Endothelial cell (in vitro differentiated cells): ENCODE measurements at regions not wholly inside any gene's neighbourhood (a gene's known extent, or its start where the extent isn't known, plus 50 kb on each side); places are given as distances from the start of the nearest gene placed in this dataset.

Experiments
- DNase-seq: peaks from one replicate; pipeline ENCODE4 v3.0.0; 2021; ENCODE audit warnings: low spot score
- H3K27ac Mint-ChIP-seq: one replicate; pipeline ENCODE4 v1.8.0; 2021; ENCODE audit warnings: mixed read lengths, inconsistent platforms; ENCODE audit not compliant: unreplicated experiment
- H3K27me3 Mint-ChIP-seq: one replicate; pipeline ENCODE4 v1.8.0; 2021; ENCODE audit warnings: mild to moderate bottlenecking, moderate library complexity, mixed read lengths, inconsistent platforms; ENCODE audit not compliant: unreplicated experiment
- H3K36me3 Mint-ChIP-seq: one replicate; pipeline ENCODE4 v1.8.0; 2021; ENCODE audit warnings: mild to moderate bottlenecking, low read depth, mixed read lengths, inconsistent platforms; ENCODE audit not compliant: unreplicated experiment
- H3K4me1 Mint-ChIP-seq: one replicate; pipeline ENCODE4 v1.8.0; 2021; ENCODE audit warnings: mild to moderate bottlenecking, mixed read lengths, inconsistent platforms; ENCODE audit not compliant: unreplicated experiment
- H3K4me3 Mint-ChIP-seq: one replicate; pipeline ENCODE4 v1.8.0; 2021; ENCODE audit warnings: mild to moderate bottlenecking, mixed read lengths, inconsistent platforms; ENCODE audit not compliant: unreplicated experiment
- H3K9me3 Mint-ChIP-seq: one replicate; pipeline ENCODE4 v1.8.0; 2021; ENCODE audit warnings: mixed read lengths, inconsistent platforms; ENCODE audit not compliant: unreplicated experiment
- CTCF ChIP-seq: fragments of 200-600 bp; sonication (generic); IDR thresholded peaks from one replicate; pipeline ENCODE4 v1.5.0; 2021; ENCODE audit warnings: antibody characterized with exemption; ENCODE audit not compliant: unreplicated experiment

- TF ChIP-seq CTCF: no peak
- no peak for DNase-seq
- Mint-ChIP-seq H3K27ac (no peak overlapping the region), H3K36me3 (no peaks in the 10 kb centered on the region), H3K9me3 (no peaks in the 10 kb centered on the region), H3K4me1 (peaks cover 28% of the 10 kb centered on the region), H3K27me3 (no peaks in the 10 kb centered on the region), H3K4me3 (no peak overlapping the region)
Measured at GRCh38 chr18:24940416-24940815, 411.6 kb downstream of the ZNF521 start.

- H3K9me3 Mint-ChIP-seq: no peaks in the 10 kb centered on the region
- no peaks in the 10 kb centered on the region for H3K27me3 Mint-ChIP-seq
- H3K4me1 Mint-ChIP-seq: peaks cover 19% of the 10 kb centered on the region
- H3K27ac Mint-ChIP-seq: no peak overlapping the region
- DNase-seq: no peak
- H3K4me3 Mint-ChIP-seq: no peak overlapping the region
- no peaks in the 10 kb centered on the region for H3K36me3 Mint-ChIP-seq
- no peak for TF ChIP-seq CTCF
Measured at GRCh38 chr18:24941174-24941951, 410.6 kb downstream of the ZNF521 start.

- Mint-ChIP-seq H3K27ac (no peak overlapping the region), H3K4me1 (peaks cover 15% of the 10 kb centered on the region), H3K4me3 (no peak overlapping the region), H3K9me3 (no peaks in the 10 kb centered on the region), H3K36me3 (no peaks in the 10 kb centered on the region), H3K27me3 (no peaks in the 10 kb centered on the region)
- no peak for DNase-seq
- TF ChIP-seq CTCF: no peak
Measured at GRCh38 chr18:24942144-24942543, 409.8 kb downstream of the ZNF521 start.

GRCh38 chr18:24947521-24948305 lies 404.3 kb downstream of the ZNF521 start:
- Mint-ChIP-seq H3K27me3 (no peaks in the 10 kb centered on the region), H3K4me3 (no peak overlapping the region), H3K9me3 (no peaks in the 10 kb centered on the region), H3K36me3 (no peaks in the 10 kb centered on the region), H3K4me1 (peaks cover 16% of the 10 kb centered on the region), H3K27ac (no peak overlapping the region)
- DNase-seq: no peak
- no peak for TF ChIP-seq CTCF

- TF ChIP-seq CTCF: no peak
Measured at GRCh38 chr18:24949908-24950307, 402.1 kb downstream of the ZNF521 start.

More at GRCh38 chr18:24949908-24950307, 402.1 kb downstream of the ZNF521 start:
- H3K27ac Mint-ChIP-seq: no peak overlapping the region
- no peaks in the 10 kb centered on the region for H3K36me3 Mint-ChIP-seq
- no peaks in the 10 kb centered on the region for H3K9me3 Mint-ChIP-seq
- no peaks in the 10 kb centered on the region for H3K27me3 Mint-ChIP-seq
- DNase-seq: no peak
- H3K4me1 Mint-ChIP-seq: peaks cover 6% of the 10 kb centered on the region
- no peak overlapping the region for H3K4me3 Mint-ChIP-seq
